Esophagus muscularis mucosa (tissue), 4 donors: ENCODE measurements at regions not wholly inside any gene's neighbourhood (a gene's known extent, or its start where the extent isn't known, plus 50 kb on each side); places are given as distances from the start of the nearest gene placed in this dataset.

ENCODE experiments used
- DNase-seq: peaks from one replicate; pipeline ENCODE4 v3.0.0-alpha.2; 2017; ENCODE audit errors: extremely low spot score
- H3K27ac ChIP-seq, 4 donors: fragments of 200-600 bp; sonication (generic); replicated peaks in 1 of 4; 1 replicate in 3 of 4; 2 replicates in 1 of 4; pipeline ENCODE4 v1.5.1; 2016 to 2019; ENCODE audit warnings: mild to moderate bottlenecking in 1 of 4
- H3K27me3 ChIP-seq, 4 donors: fragments of 200-600 bp; sonication (generic); one replicate each; pipeline versions ENCODE4 v1.5.1 to v1.6.0; 2016 to 2019
- H3K36me3 ChIP-seq, 4 donors: fragments of 200-600 bp; sonication (generic); one replicate each; pipeline ENCODE4 v1.5.1; 2016 to 2019
- H3K4me1 ChIP-seq, 4 donors: fragments of 200-600 bp; sonication (generic); one replicate each; pipeline ENCODE4 v1.5.1; 2016 to 2019
- H3K4me3 ChIP-seq, 4 donors: fragments of 200-600 bp; sonication (generic); 1 replicate in 2 of 4; 2 replicates in 2 of 4; pipeline ENCODE4 v1.5.1; 2016 to 2019; ENCODE audit warnings: mild to moderate bottlenecking in 4 of 4, moderate library complexity in 1 of 4
- H3K9me3 ChIP-seq, 4 donors: fragments of 200-600 bp; sonication (generic); 1 replicate in 3 of 4; 2 replicates in 1 of 4; pipeline ENCODE4 v1.5.1; 2016 to 2019
- EP300 ChIP-seq: sonication (generic); formaldehyde crosslinking; IDR thresholded peaks from one replicate; pipeline ENCODE4 v1.6.1; 2017; ENCODE audit warnings: antibody characterized with exemption
- POLR2A ChIP-seq: fragments of 450-650 bp; IDR thresholded peaks from one replicate; pipeline ENCODE4 v1.6.1; 2017; ENCODE audit warnings: antibody characterized with exemption, moderate library complexity, mild to moderate bottlenecking, low read depth
- POLR2AphosphoS5 ChIP-seq, 2 donors: sonication (generic); formaldehyde crosslinking; IDR thresholded peaks; one replicate each; pipeline ENCODE4 v1.6.1; 2017; ENCODE audit warnings: antibody characterized with exemption in 2 of 2
- WGBS: methylation state at CpG from one replicate; pipeline ENCODE4 v1.1.5; 2018; 5-methylcytosine and 5-hydroxymethylcytosine counted together
- intact Hi-C: fragments of 100-400 bp; cut with DNase I; formaldehyde crosslinking; loops from one replicate; pipeline ENCODE4 v1.15.1; 2023
- TF ChIP-seq, protein P1 (sequence below), 3 experiments: fragments of 200-600 bp in 2 of 3; fragments of 450-650 bp in 1 of 3; sonication (generic) in 2 of 3; IDR thresholded peaks; one replicate each; pipeline ENCODE4 v1.5.1; 2017 to 2019; ENCODE audit warnings: antibody characterized with exemption in 3 of 3, mild to moderate bottlenecking in 2 of 3, moderate library complexity in 1 of 3

GRCh38 chr1:184296466-184297243, 90.2 kb upstream of the C1orf21 start:
- no peaks in the 10 kb centered on the region for H3K27me3 ChIP-seq
- DNase-seq: no peak
- H3K36me3 ChIP-seq: no peaks in the 10 kb centered on the region
- intact Hi-C loops: no loop called here
- peak overlapping the region in 1 of 4 donors; percentile 10 for H3K4me3 ChIP-seq
- TF ChIP-seq, protein P1, sequence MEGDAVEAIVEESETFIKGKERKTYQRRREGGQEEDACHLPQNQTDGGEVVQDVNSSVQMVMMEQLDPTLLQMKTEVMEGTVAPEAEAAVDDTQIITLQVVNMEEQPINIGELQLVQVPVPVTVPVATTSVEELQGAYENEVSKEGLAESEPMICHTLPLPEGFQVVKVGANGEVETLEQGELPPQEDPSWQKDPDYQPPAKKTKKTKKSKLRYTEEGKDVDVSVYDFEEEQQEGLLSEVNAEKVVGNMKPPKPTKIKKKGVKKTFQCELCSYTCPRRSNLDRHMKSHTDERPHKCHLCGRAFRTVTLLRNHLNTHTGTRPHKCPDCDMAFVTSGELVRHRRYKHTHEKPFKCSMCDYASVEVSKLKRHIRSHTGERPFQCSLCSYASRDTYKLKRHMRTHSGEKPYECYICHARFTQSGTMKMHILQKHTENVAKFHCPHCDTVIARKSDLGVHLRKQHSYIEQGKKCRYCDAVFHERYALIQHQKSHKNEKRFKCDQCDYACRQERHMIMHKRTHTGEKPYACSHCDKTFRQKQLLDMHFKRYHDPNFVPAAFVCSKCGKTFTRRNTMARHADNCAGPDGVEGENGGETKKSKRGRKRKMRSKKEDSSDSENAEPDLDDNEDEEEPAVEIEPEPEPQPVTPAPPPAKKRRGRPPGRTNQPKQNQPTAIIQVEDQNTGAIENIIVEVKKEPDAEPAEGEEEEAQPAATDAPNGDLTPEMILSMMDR (IDR thresholded peaks at IDR 0.05): no peak
- peak; percentile 29 to 59 for TF ChIP-seq POLR2AphosphoS5 (IDR thresholded peaks at IDR 0.05)
- H3K9me3 ChIP-seq: no peaks in the 10 kb centered on the region
- peak overlapping the region; percentile 66 to 76 (median 70) for H3K27ac ChIP-seq
- peaks cover 31 to 42% (median 37%) of the 10 kb centered on the region in 4 donors for H3K4me1 ChIP-seq
- 26% methylated on average over 10 of the region's 10 CpGs for WGBS

GRCh38 chr1:184297244-184297750, 89.5 kb upstream of the C1orf21 start:
- peaks cover 31 to 42% (median 37%) of the 10 kb centered on the region in 4 donors for H3K4me1 ChIP-seq
- no peak for DNase-seq
- no peak overlapping the region for H3K4me3 ChIP-seq
- H3K27me3 ChIP-seq: no peaks in the 10 kb centered on the region
- H3K36me3 ChIP-seq: no peaks in the 10 kb centered on the region
- TF ChIP-seq POLR2AphosphoS5 (IDR thresholded peaks at IDR 0.05) (no peak), POLR2A (no peak), EP300 (no peak)
- TF ChIP-seq, protein P1 (IDR thresholded peaks at IDR 0.05): no peak
- WGBS: 92% methylated on average over 3 of the region's 3 CpGs
- intact Hi-C loops: no loop called here
- peak overlapping the region; percentile 66 to 76 (median 70) for H3K27ac ChIP-seq
- H3K9me3 ChIP-seq: no peaks in the 10 kb centered on the region

DNA sequence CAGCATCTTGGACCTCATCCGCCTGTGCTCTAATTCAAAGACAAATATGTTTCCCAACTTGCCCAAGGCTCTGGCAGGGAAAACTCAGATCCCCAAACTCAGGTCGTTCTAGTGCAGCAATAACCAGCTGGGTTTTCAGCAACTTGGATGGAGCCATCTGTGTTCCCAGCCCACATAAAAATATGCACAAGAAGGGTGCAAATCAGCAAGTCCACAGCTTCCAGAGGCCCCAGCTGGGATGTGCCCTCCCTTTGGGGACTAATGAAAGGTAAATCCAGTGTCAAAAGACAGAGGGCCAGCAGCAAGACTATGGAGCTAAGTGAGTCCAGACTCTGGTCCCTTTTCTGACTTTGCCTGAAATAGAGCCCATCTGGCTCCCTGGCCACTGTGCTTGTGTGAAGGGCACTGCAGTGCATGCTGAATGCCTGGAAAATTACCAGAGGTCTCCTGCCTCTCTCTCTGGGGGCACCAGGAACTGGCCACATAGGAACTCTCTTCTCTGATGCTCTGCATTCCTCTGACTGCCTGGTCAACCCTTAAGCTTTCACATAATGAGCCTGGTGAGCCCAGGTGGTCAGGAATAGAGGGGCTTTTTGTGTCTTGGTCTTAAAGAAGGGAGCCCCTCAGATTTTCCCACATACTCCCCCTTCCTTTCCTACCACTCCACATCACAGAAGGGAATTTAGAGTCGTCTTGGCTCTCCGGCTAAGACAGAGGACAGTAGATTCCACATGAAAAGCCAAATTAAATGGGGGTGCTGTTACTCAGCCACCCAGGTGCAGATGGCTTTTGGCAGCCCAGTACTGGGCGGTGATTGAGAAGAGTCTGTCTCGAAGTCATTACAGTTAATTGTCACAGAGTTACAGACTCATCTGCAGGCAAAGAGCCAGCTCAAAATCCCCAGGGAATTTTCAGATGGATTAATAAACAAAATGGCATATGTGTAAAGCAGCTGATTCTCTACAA, 88.1 kb upstream of the C1orf21 start:
- no peak for DNase-seq

GRCh38 chr1:184299406-184299790, 87.4 kb upstream of the C1orf21 start:
- Histone ChIP-seq H3K36me3 (no peaks in the 10 kb centered on the region), H3K27me3 (no peaks in the 10 kb centered on the region), H3K9me3 (peaks cover 0 to 12% (median 6%) of the 10 kb centered on the region in 4 donors), H3K27ac (peak overlapping the region in 1 of 4 donors; percentile 41), H3K4me1 (peaks cover 31 to 42% (median 37%) of the 10 kb centered on the region in 4 donors), H3K4me3 (no peak overlapping the region)
- intact Hi-C loops: no loop called here
- TF ChIP-seq POLR2A (no peak), EP300 (no peak), POLR2AphosphoS5 (IDR thresholded peaks at IDR 0.05) (no peak)
- TF ChIP-seq, protein P1 (IDR thresholded peaks at IDR 0.05): no peak
- WGBS: 63% methylated on average over 2 of the region's 2 CpGs
- DNase-seq: no peak

More for the DNA sequence above, 88.1 kb upstream of the C1orf21 start:
- 60% methylated on average over 5 of the region's 6 CpGs for WGBS
- H3K36me3 ChIP-seq: no peaks in the 10 kb centered on the region
- H3K9me3 ChIP-seq: peaks cover 0 to 8% (median 6%) of the 10 kb centered on the region in 4 donors
- H3K27me3 ChIP-seq: no peaks in the 10 kb centered on the region
- H3K4me3 ChIP-seq: no peak overlapping the region
- no peak for TF ChIP-seq EP300
- TF ChIP-seq, protein P1 (IDR thresholded peaks at IDR 0.05): no peak
- no peak for TF ChIP-seq POLR2A
- TF ChIP-seq POLR2AphosphoS5 (IDR thresholded peaks at IDR 0.05): no peak
- H3K27ac ChIP-seq: peak overlapping the region in 3 of 4 donors; percentile 2 to 41 (median 22)
- H3K4me1 ChIP-seq: peaks cover 31 to 42% (median 37%) of the 10 kb centered on the region in 4 donors
- intact Hi-C loops: no loop called here
